RWPE2 (cell line): ENCODE measurements at regions not wholly inside any gene's neighbourhood (a gene's known extent, or its start where the extent isn't known, plus 50 kb on each side); places are given as distances from the start of the nearest gene placed in this dataset.

Experiments used
- ATAC-seq: fragments of 200-7000 bp; cut with Tn5 transposase; 3 replicates; pipeline ENCODE4 v1.9.1; 2021; ENCODE audit warnings: low read depth
- DNase-seq: peaks from one replicate; pipeline ENCODE4 v3.0.0-alpha.2; 2020; ENCODE audit warnings: low spot score
- H3K27ac ChIP-seq: fragments of 450-650 bp; 2 replicates; pipeline ENCODE4 v1.5.1; 2017; ENCODE audit warnings: mild to moderate bottlenecking; ENCODE audit not compliant: poor library complexity, severe bottlenecking
- H3K27me3 ChIP-seq: fragments of 250-450 bp; sonication (Bioruptor Pico); 2 replicates; pipeline ENCODE4 v1.5.1; 2021; ENCODE audit warnings: mild to moderate bottlenecking, moderate library complexity; ENCODE audit not compliant: insufficient read depth, poor library complexity, severe bottlenecking
- H3K36me3 ChIP-seq: fragments of 250-450 bp; sonication (Bioruptor Pico); 2 replicates; pipeline ENCODE4 v1.5.1; 2020; ENCODE audit warnings: low read depth, mild to moderate bottlenecking, moderate library complexity
- H3K4me1 ChIP-seq: fragments of 250-450 bp; sonication (Bioruptor Pico); 2 replicates; pipeline ENCODE4 v1.5.1; 2021; ENCODE audit warnings: mild to moderate bottlenecking, moderate library complexity; ENCODE audit not compliant: insufficient read depth, poor library complexity, severe bottlenecking
- H3K4me3 ChIP-seq: fragments of 250-450 bp; sonication (Bioruptor Pico); 2 replicates; pipeline ENCODE4 v1.5.1; 2021; ENCODE audit warnings: mild to moderate bottlenecking, moderate library complexity; ENCODE audit not compliant: severe bottlenecking
- H3K9me3 ChIP-seq: fragments of 250-450 bp; sonication (Bioruptor Pico); 2 replicates; pipeline ENCODE4 v1.5.1; 2021; ENCODE audit warnings: mild to moderate bottlenecking, moderate library complexity; ENCODE audit not compliant: severe bottlenecking
- TF ChIP-seq, protein P1 (sequence below): fragments of 450-650 bp; IDR thresholded peaks from one replicate; pipeline ENCODE4 v1.5.1; 2017; ENCODE audit warnings: mild to moderate bottlenecking, moderate library complexity; ENCODE audit not compliant: poor library complexity, severe bottlenecking

DNA sequence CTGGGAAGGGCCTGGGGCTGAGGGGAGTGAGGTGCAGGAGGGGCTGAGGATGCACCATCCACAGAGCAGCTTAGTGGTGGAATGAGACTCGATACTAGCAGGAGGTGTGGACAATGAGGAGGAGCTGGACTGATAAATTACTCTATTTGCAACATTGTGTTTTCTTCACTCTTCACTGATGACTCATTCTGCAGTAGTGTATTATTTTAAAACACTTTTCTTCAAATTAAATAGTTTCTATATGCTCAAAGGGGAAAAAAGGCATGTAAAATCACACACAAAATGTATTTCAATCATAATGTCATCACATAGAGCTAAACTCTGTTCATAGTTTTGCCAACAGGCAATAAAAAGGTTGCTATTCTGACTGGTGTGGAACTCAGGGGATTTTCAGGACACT is 467.0 kb upstream of the CTSO start:
- Histone ChIP-seq H3K27ac (no peak overlapping the region), H3K27me3 (no peaks in the 10 kb centered on the region), H3K4me1 (no peaks in the 10 kb centered on the region), H3K9me3 (no peaks in the 10 kb centered on the region), H3K36me3 (no peaks in the 10 kb centered on the region), H3K4me3 (no peak overlapping the region)
- DNase-seq (no peak), ATAC-seq (no peak)
- TF ChIP-seq, protein P1, sequence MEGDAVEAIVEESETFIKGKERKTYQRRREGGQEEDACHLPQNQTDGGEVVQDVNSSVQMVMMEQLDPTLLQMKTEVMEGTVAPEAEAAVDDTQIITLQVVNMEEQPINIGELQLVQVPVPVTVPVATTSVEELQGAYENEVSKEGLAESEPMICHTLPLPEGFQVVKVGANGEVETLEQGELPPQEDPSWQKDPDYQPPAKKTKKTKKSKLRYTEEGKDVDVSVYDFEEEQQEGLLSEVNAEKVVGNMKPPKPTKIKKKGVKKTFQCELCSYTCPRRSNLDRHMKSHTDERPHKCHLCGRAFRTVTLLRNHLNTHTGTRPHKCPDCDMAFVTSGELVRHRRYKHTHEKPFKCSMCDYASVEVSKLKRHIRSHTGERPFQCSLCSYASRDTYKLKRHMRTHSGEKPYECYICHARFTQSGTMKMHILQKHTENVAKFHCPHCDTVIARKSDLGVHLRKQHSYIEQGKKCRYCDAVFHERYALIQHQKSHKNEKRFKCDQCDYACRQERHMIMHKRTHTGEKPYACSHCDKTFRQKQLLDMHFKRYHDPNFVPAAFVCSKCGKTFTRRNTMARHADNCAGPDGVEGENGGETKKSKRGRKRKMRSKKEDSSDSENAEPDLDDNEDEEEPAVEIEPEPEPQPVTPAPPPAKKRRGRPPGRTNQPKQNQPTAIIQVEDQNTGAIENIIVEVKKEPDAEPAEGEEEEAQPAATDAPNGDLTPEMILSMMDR = no peak

DNA sequence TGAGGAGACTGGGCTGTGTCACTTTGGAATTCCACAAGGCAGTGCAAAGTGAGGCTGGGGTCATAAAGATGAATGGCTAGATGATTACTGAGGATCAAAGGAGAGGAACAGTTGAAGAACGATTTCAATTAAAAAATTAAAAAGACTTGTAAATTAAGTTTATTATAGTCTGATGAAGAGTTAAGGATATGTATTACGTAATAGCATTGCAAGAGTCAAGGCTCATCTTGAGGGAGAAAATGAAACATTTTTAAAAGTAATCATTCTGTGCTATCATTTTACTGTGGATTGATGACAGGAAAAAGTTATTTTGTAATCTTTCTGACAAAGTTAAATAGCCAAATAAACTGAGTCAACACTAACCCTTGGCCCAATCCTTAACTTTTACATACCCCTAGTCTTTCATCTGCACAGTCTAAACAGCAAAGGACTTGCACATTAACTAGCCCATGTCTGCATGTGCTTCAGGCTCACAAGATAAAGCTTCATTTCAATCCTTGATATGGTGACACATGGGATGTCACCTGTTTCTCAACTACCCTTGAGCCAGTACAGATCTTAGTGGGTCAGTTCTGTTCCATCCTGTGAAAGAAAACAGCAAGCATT is 465.5 kb upstream of the CTSO start:
- no peak for DNase-seq
- H3K36me3 ChIP-seq = no peaks in the 10 kb centered on the region
- no peak overlapping the region for H3K27ac ChIP-seq
- no peaks in the 10 kb centered on the region for H3K4me1 ChIP-seq
- no peak for ATAC-seq
- no peak overlapping the region for H3K4me3 ChIP-seq
- TF ChIP-seq, protein P1 = no peak
- H3K9me3 ChIP-seq = no peaks in the 10 kb centered on the region
- no peaks in the 10 kb centered on the region for H3K27me3 ChIP-seq

DNA sequence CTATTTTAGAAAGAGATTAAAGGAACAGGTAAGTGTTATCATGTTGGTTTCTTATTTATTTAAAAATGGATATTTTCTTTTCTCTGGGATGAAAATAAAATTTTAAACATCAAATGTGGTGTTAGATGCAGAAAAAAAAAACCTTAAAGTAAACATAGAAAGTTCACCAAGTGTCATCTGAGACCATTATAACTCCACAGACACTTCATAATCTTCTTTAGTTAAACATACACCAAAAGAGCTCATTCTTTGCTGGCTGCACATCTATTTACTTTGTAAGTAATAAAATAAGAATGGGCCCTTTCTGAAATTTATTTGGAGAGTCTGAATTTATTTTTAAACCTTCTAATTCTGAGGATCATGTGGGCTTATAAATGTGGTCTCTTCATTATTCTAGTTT is 460.7 kb upstream of the CTSO start:
- no peak for DNase-seq
- Histone ChIP-seq H3K9me3 (no peaks in the 10 kb centered on the region), H3K4me1 (no peaks in the 10 kb centered on the region)

DNA sequence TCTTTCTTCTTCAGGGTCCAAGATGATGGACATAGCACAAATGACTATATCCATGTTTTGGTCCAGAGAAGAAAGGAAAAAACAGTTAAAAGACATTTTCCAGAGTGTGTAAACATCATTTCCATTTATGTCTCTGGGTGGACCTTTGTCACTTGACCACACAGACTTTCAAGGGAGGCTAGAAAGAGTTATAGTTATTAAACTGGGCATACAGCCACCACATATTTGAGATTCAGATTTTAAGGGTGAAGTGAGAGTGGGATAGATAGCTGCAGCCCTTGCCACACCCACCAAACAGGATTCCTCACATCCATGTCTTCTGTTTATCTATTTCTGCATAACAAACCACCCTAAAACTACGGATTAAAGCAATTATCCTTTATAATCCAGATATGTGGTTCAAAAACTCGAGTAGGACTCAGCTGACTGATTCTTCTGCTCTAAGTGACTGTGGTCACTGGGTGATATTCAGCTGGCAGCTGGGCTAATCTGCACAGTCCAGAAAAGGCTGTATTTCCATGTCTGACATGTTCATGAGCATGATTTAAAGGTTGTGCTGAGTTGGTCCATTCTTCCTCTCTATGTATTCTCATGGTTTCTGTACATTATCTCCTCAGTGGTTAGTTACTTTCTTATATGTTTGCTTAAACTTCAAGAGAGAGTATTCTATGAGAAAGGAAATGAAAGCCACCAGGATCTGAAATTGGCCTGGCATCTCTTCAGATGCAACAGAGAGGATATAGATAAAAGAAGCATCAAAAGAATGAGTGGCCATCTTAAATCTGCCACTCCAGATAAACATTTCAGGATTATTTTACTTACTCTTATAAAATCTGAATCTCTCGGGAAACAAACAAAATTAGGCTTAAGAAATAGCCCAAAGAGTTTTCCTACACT is 459.8 kb upstream of the CTSO start:
- H3K27me3 ChIP-seq = no peaks in the 10 kb centered on the region
- H3K27ac ChIP-seq = no peak overlapping the region

More for the DNA sequence above, 460.7 kb upstream of the CTSO start:
- TF ChIP-seq, protein P1 = no peak
- no peak for ATAC-seq
- Histone ChIP-seq H3K4me3 (no peak overlapping the region), H3K27me3 (no peaks in the 10 kb centered on the region), H3K27ac (no peak overlapping the region), H3K36me3 (no peaks in the 10 kb centered on the region)

More for the DNA sequence above, 459.8 kb upstream of the CTSO start:
- H3K4me1 ChIP-seq = no peaks in the 10 kb centered on the region
- H3K36me3 ChIP-seq = no peaks in the 10 kb centered on the region
- H3K4me3 ChIP-seq = no peak overlapping the region
- H3K9me3 ChIP-seq = no peaks in the 10 kb centered on the region
- TF ChIP-seq, protein P1 = no peak
- ATAC-seq (no peak), DNase-seq (no peak)
